ENCODE measurements at regions not wholly inside any gene's neighbourhood (a gene's known extent, or its start where the extent isn't known, plus 50 kb on each side); places are given as distances from the start of the nearest gene placed in this dataset.

DNA sequence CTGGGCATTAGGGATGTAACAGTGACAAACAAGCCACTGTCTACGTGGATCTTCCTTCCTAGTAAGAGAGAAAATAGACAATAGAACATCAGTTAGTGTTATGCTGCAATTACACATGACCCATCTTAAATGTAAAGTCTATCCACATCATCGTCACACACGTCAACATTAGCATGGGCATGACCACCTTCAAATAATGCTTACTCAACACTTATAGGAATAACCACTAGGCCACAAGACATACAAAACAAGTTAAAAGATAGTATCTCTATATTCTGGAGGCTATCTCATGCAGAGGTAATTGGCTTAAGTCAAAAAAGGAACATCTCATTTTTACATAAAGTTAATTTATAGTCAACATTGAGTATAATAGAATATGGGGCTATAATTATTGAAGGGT, 156.5 kb downstream of the MOXD1 start:
- Histone ChIP-seq H3K36me3 (no peaks in the 10 kb centered on the region), H3K4me3 (no peak overlapping the region), H3K9me3 (no peaks in the 10 kb centered on the region), H3K27me3 (no peaks in the 10 kb centered on the region)
- no peak for DNase-seq

DNA sequence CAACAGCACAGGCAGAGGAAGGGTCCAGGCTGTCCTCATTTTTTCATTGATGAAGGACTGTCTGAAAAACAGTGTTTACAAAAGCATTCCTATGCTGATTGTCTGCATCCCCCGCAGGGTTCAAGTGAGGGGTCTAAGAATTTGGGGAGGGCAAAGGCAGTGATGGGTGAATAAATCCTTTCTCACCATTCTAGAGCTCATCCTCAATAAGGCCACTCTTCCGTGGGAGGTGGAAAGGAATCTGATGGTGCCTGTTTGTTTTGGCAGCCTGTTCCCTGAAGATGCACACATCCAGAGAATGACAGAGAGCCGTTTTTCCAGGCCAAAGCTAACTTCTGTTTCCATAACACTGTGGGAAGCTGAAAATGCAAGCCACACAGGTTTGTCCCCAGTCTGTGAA, 164.5 kb downstream of the MOXD1 start:
- Histone ChIP-seq H3K36me3 (no peaks in the 10 kb centered on the region), H3K27me3 (no peaks in the 10 kb centered on the region), H3K9me3 (no peaks in the 10 kb centered on the region), H3K4me3 (no peak overlapping the region)
- DNase-seq: peak; percentile 47

DNA sequence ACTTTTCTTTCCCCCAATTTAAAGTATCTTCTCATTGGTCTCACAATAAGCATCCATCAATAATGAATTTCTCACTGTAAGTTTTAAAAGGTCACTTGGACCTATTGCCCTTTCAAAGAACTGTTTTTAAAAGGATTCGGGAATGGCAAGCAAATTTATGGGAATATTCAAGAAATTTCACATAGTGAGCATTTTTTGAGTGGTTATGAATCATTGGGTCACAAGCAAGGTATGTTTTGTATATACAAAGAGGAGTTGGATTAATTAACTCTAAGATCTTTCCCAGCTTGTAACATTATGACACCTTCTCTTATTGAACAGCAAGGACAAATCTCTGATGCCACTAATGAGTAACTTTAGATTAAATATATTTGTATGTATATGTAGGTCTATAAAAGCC, 165.0 kb downstream of the MOXD1 start:
- no peaks in the 10 kb centered on the region for H3K27me3 ChIP-seq
- no peak for DNase-seq
- peaks cover 4% of the 10 kb centered on the region; the same call in 1 of the 2 replicates for H3K9me3 ChIP-seq
- no peaks in the 10 kb centered on the region for H3K36me3 ChIP-seq
- H3K4me3 ChIP-seq: no peak overlapping the region

DNA sequence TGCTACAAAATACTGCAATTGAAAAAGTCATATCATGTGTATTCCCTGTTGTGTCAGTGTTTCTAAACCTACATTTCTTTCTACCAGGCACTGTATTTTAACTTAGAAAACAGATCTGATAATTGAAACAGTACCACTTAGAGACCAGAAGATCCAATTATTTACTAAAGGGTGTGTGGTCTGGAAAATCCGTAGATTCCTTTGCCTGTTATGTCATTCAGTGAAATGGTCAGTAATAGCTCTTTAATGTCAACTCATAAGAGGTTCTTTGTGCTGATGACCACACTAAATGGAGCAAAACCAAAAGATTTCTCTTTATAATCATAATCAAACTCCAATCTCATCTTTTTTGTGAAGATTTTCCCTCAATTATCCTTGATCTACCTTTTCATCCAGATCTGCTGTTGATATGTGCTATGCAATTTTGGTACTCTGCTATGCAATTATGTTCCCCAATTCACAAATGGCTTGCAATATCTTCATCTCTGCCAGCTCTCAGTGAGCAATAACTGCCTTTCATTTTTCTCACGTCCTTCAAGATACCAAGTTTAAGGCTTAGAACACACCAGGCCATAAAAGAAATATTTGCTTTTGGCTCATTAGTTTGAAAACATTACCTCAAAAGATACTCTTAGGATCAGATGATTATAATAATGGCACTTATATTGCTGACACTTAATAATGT, 165.5 kb downstream of the MOXD1 start:
- no peak for DNase-seq
- H3K9me3 ChIP-seq: peaks cover 5% of the 10 kb centered on the region; the same call in 1 of the 2 replicates
- no peaks in the 10 kb centered on the region for H3K36me3 ChIP-seq
- no peaks in the 10 kb centered on the region for H3K27me3 ChIP-seq
- no peak overlapping the region for H3K4me3 ChIP-seq

DNA sequence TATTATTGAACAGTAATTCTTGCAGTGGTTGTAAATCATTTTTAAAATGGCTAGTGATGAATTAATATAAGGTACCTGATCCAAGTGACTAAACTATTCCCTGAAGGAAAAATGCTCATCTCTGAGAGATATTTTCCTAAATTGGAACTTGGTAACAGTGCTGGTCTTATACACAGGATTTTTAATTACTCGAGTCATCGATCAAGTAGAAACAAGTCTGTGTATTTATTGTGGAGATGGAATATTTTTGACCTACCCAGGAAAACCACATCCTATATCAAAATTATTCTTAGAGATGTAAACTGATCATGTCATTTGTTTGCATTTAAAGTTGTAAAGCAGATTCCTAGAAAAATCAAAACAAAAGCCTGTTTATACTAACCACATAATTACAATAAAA, 166.9 kb downstream of the MOXD1 start:
- Histone ChIP-seq H3K4me3 (no peak overlapping the region), H3K9me3 (peaks cover 5% of the 10 kb centered on the region; the same call in 1 of the 2 replicates), H3K27me3 (no peaks in the 10 kb centered on the region), H3K36me3 (no peaks in the 10 kb centered on the region)
- DNase-seq: no peak

DNA sequence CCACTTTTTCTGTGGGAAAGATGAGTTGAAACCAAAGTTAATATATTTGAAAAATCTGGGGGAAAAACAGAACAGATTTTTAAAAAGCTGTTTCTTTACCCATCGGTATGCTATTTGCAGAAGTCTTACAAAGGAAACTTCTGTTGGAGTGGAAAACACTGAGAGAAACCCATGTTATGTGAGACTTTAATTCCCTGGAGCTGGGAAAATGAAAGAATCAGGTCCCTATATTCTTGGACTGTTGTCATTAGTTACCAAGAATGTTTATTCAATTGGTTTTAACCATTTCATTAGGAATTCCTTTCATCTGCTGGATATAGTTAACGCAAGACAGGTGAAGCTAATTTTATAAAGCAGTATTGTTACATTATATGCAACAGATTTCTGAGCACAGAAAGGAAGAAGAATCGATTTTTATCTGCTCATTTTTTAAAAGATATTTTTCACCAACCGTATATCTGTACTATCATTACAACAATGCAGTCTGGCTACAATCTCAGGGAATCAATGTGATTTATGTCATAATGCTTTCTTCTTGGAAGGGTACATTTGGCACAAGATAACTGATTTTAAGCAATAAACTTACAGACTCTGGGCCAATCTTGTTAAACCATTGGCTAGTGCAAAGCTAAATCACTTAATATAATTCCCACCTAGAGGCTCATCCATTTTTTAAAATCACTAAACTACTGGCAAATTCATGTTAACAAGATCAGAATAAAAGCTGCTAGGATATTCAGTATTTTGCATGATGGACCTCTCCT, 170.0 kb downstream of the MOXD1 start:
- DNase-seq: no peak
- Histone ChIP-seq H3K4me3 (no peak overlapping the region), H3K9me3 (peaks cover 6% of the 10 kb centered on the region), H3K36me3 (no peaks in the 10 kb centered on the region), H3K27me3 (no peaks in the 10 kb centered on the region)

DNA sequence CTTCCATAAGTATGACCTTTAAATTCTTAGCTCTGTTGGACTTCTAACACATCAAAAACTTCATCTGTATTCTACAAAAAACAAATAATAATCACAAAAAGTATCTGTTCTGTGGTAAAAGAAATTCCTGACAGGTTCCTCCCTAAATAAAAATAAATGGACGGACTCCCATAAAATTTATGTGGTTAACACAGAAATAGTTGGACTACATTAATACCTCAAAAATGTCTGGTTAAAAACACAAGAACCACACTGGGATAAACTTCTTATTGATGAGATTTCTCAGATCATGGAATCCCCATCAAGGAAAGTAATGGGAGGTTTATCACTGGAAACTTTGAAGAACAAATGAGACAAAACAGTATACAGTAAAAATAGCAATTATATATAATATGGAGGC, 172.4 kb downstream of the MOXD1 start:
- Histone ChIP-seq H3K36me3 (no peaks in the 10 kb centered on the region), H3K27me3 (no peaks in the 10 kb centered on the region), H3K9me3 (peaks cover 18% of the 10 kb centered on the region), H3K4me3 (no peak overlapping the region)
- DNase-seq: no peak

DNA sequence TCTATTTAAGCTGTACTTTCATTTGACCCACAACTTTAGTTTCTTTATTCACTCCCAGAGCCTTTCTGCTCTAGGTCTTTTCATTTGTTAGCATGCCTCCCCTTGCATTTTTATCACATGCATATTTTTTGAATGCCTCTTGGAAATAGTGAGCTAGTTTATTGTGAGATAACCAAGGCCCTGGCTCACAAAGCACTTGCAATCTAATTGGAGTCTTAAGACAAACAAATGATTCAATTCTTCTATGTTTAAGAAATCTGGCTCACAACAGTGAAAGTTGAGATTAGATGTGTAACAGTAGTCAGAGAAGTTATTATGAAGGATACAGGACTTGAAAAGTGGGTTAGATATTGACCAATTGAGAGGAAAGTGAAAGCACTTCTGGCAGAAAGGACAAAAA, 173.4 kb downstream of the MOXD1 start:
- peak; percentile 53 for DNase-seq
- Histone ChIP-seq H3K36me3 (no peaks in the 10 kb centered on the region), H3K27me3 (no peaks in the 10 kb centered on the region)

DNA sequence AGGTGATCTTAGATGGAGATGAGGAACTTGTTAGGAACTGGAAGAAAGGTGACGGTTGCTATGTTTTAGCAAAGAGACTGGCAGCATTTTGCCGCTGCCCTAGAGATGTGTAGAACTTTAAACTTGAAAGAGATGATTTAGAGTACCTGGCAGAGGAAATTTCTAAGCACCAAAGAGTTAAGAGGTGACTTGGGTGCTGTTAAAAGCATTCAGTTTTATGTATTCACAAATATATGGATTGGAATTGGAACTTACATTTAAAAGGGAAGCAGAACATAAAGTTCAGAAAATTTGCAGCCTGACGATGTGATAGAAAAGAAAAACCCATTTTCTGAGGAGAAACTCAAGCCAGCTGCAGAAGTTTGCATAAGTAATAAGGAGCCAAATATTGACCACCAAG, 176.3 kb downstream of the MOXD1 start:
- Histone ChIP-seq H3K36me3 (no peaks in the 10 kb centered on the region), H3K27me3 (no peaks in the 10 kb centered on the region), H3K9me3 (peaks cover 15% of the 10 kb centered on the region), H3K4me3 (no peak overlapping the region)
- no peak for DNase-seq

More for the DNA sequence above, 173.4 kb downstream of the MOXD1 start:
- no peak overlapping the region for H3K4me3 ChIP-seq
- H3K9me3 ChIP-seq: peaks cover 20% of the 10 kb centered on the region

DNA sequence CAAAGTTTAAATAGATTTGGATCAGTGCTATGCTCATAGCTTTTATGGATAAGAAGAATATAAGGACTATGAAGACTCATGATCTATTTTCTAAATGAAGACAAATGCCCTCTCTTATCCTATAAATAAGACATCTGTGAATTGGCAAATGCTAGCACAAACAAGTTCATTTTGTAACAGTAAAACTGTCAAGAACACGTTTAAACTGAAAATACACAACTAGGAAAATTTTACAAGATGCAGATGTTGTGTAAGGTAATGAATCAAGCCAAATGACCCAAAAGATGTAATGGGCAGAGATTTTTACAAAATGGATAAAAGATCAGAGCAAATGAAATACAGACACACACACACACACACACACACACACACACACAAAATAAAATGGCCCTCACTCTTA, 180.5 kb downstream of the MOXD1 start:
- H3K4me3 ChIP-seq: no peak overlapping the region
- peaks cover 14% of the 10 kb centered on the region for H3K9me3 ChIP-seq
- DNase-seq: no peak
- H3K36me3 ChIP-seq: no peaks in the 10 kb centered on the region
- H3K27me3 ChIP-seq: no peaks in the 10 kb centered on the region

DNA sequence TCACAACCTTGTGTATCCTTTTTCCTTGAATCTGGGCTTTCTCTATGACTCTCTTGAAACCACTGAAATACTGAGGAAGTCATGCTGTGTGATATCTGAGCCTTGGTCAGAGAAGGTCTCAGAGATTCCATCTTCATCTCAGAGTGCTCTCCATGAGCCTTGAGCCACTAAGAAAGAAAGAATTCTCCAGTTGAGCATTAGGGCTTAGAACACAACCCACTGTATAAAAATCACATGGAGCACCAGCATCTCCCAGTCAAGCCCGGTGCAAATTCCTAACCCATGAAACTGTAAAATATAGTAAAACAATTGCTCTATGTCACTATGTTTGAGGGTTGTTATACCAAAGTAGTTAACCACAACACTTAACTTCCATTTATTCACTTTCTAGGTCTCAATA, 181.4 kb downstream of the MOXD1 start:
- Histone ChIP-seq H3K36me3 (no peaks in the 10 kb centered on the region), H3K27me3 (no peaks in the 10 kb centered on the region), H3K9me3 (peaks cover 8% of the 10 kb centered on the region), H3K4me3 (no peak overlapping the region)
- DNase-seq: no peak

DNA sequence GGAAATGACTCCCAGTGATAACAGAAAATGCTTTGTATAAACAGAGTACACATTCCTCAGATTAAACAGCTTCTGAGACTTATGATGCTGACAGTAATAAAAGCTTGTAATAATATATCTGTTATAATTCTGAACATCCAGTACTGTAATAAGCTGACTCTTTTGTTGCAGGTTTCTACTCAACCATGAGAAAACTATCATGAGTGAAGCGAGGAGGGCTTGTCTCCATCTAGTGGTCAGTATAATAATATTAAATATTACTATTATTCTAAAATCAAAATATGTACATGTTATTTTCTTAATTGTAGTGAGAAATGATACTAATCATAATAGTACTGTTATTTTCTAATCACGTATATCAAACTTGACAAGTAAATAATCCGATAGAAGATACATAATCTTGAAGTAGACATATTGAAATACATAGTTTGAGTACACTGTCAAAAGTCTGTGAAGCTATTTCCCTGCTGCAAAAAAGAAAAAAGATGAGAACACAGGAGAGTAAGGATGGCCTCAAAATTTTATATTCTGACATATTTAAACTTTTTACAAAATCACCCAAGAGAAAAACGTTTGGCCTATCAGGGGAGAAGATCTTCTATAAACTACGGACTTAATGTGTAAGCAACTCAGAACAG, 183.1 kb downstream of the MOXD1 start:
- DNase-seq: no peak
- no peak overlapping the region for H3K4me3 ChIP-seq
- no peaks in the 10 kb centered on the region for H3K27me3 ChIP-seq
- H3K36me3 ChIP-seq: no peaks in the 10 kb centered on the region
- H3K9me3 ChIP-seq: no peaks in the 10 kb centered on the region; the same call in 1 of the 2 replicates

DNA sequence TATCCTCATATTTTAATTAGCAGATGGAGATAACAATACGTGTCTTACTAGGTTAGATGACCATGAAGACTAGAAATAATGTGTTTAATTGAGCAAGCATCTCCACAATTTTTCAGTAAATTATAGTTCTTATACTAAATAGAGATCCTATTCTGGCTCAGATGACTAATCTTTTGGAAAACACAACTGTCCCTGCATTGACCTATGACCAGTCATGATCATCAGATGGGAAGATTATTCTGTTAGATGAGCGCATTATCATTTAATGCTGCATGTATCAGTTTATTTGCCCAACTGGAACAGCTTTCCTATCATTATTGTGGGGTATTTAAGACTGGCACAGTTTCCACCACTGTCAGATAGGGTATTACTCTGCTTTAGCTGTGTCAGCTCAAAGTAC, 185.5 kb downstream of the MOXD1 start:
- no peak for DNase-seq
- no peaks in the 10 kb centered on the region; the same call in 1 of the 2 replicates for H3K9me3 ChIP-seq
- no peak overlapping the region for H3K4me3 ChIP-seq
- no peaks in the 10 kb centered on the region for H3K27me3 ChIP-seq
- H3K36me3 ChIP-seq: no peaks in the 10 kb centered on the region

DNA sequence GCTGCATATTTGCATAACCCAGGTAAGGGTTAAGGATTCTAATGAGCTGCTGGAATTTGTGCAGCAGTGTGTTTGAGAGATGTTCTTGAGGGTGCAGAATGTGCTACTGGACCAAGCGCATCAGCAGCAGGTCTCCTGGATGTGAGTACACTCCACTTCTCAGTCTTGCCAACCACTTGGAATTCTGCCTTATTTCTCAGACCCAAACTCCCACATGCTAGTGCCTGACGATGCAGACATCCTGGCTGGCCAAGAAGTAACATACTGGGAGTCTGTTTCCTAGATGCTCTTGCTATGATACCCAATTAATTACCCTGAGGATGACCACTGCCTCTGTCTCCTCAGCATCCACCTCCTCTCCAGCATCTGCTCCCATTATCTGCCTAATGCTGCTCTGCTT, 186.6 kb downstream of the MOXD1 start:
- Histone ChIP-seq H3K9me3 (no peaks in the 10 kb centered on the region), H3K4me3 (no peak overlapping the region), H3K27me3 (no peaks in the 10 kb centered on the region), H3K36me3 (no peaks in the 10 kb centered on the region)
- peak; percentile 57 for DNase-seq

DNA sequence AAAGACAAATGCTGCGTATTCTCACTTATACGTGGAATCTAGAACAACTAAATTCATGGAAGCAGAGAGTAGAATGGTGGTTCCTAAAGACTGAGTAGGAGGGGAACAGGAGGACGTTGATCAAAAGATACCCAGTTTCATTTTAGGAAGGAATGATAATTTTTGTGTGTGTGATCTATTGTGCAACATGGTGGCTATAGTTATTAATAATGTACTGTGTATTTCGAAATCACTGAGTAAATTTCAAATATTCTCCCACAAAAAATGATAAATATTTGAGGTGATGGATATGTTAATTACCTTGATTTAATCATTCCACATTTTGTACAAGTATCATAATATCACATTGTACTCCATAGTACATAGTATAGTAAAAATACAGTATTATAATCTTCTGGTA, 187.5 kb downstream of the MOXD1 start:
- no peak for DNase-seq
- Histone ChIP-seq H3K9me3 (peaks cover 2% of the 10 kb centered on the region; the same call in 1 of the 2 replicates), H3K36me3 (no peaks in the 10 kb centered on the region), H3K4me3 (no peak overlapping the region), H3K27me3 (no peaks in the 10 kb centered on the region)

DNA sequence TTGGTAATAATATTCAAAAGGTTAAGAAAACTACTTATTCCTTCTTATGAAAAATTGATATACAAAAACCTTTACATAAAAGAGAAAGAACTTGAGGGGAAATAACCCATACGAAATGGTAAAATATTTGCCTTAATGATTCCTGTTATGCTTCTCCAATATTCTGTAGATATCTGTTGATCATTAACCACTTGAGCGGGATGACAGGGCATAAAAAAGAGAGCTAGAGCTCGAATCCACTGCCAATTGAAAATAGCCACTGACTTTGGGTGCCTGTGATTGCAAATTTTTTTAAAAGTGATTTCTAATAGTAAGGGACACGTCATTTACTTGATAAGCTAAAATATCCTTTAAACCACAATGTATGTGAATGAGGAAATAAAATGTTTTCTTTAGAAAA, 188.1 kb downstream of the MOXD1 start:
- Histone ChIP-seq H3K9me3 (peaks cover 5% of the 10 kb centered on the region), H3K36me3 (no peaks in the 10 kb centered on the region), H3K4me3 (no peak overlapping the region), H3K27me3 (no peaks in the 10 kb centered on the region)
- DNase-seq: no peak

DNA sequence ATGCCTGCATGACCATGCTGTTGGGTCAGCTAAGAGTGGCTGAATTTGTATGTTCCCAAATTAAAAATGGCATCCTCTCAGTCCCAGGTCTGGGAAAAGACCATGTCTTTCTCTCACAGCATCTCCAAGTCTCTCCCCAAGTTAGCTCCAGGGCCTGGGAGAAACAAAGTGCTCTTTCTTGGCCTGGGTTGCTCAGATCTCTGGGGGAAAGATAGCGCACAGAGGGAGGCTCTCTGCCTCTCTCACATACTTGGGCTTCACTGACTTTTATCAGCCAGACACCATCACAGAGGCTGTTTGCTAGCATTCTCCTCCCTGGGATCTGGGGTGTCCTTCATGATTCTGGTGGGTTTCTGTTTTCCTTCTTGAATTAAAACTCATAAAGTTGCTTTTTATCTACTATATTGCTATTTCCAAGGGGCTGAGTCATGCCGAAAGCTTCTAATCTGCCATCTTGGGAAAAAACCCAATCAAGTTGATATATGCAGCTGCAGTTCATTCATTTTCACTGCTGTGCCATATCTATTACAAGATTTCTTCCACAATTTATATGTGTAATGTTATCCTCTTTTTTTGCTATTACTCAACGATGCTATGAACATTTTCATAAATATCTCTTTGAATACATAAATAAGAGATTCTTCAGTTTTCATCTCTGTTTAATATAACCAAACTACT, 190.2 kb downstream of the MOXD1 start:
- H3K36me3 ChIP-seq: no peaks in the 10 kb centered on the region
- H3K9me3 ChIP-seq: peaks cover 10% of the 10 kb centered on the region
- H3K27me3 ChIP-seq: no peaks in the 10 kb centered on the region
- no peak for DNase-seq
- H3K4me3 ChIP-seq: no peak overlapping the region

Data from MG63 (cell line).